Renal cortex interstitium (tissue), 11 donors: ENCODE measurements at regions not wholly inside any gene's neighbourhood (a gene's known extent, or its start where the extent isn't known, plus 50 kb on each side); places are given as distances from the start of the nearest gene placed in this dataset.

Source experiments
- DNase-seq, 11 donors: peaks; one replicate each; pipeline ENCODE4 v3.0.0-alpha.2; 2013; ENCODE audit warnings: low read depth in 9 of 11, low spot score in 4 of 11; ENCODE audit errors: extremely low read depth in 1 of 11

- no peak for DNase-seq
These were observed 50.8 kb upstream of the MYLIP start for GRCh38 chr6:16078064-16078463.

- no peak for DNase-seq
These were observed 59.2 kb upstream of the MYLIP start for GRCh38 chr6:16069671-16070070.

GRCh38 chr6:16069222-16069621 is 59.7 kb upstream of the MYLIP start:
- DNase-seq: no peak

- no peak for DNase-seq
These were observed 61.3 kb upstream of the MYLIP start for GRCh38 chr6:16067568-16067967.

- no peak for DNase-seq
These were observed 64.2 kb upstream of the MYLIP start for GRCh38 chr6:16064671-16065072.

GRCh38 chr6:16063580-16063979 is 65.3 kb upstream of the MYLIP start:
- DNase-seq: no peak

- DNase-seq: no peak
These were observed 67.1 kb upstream of the MYLIP start for GRCh38 chr6:16061818-16062217.

GRCh38 chr6:16060039-16060438 is 68.8 kb upstream of the MYLIP start:
- DNase-seq: no peak

- DNase-seq: no peak
These were observed 69.4 kb upstream of the MYLIP start for GRCh38 chr6:16059496-16059895.

GRCh38 chr6:16058929-16059345 is 69.9 kb upstream of the MYLIP start:
- DNase-seq: no peak

- no peak for DNase-seq
These were observed 70.5 kb upstream of the MYLIP start for GRCh38 chr6:16058201-16058928.

GRCh38 chr6:16057446-16057845 is 71.4 kb upstream of the MYLIP start:
- DNase-seq: no peak

GRCh38 chr6:16056263-16056870 is 72.5 kb upstream of the MYLIP start:
- no peak for DNase-seq

- no peak for DNase-seq
These were observed 73.0 kb upstream of the MYLIP start for GRCh38 chr6:16055852-16056251.

- no peak for DNase-seq
These were observed 79.7 kb upstream of the MYLIP start for GRCh38 chr6:16049168-16049567.

- DNase-seq: no peak
These were observed 80.7 kb upstream of the MYLIP start for GRCh38 chr6:16048221-16048620.

- no peak for DNase-seq
These were observed 81.4 kb upstream of the MYLIP start for GRCh38 chr6:16047435-16047990.

GRCh38 chr6:16045238-16045637 is 83.6 kb upstream of the MYLIP start:
- DNase-seq: no peak

GRCh38 chr6:16044211-16044643 is 84.7 kb upstream of the MYLIP start:
- DNase-seq: no peak
